ENCODE measurements at regions not wholly inside any gene's neighbourhood (a gene's known extent, or its start where the extent isn't known, plus 50 kb on each side); places are given as distances from the start of the nearest gene placed in this dataset.
"Not testable (repeated sequence)": the region's sequence is repeated elsewhere in the genome, so short reads cannot be mapped to it uniquely, and the experiment has no call there.

- POLR2A ChIA-PET: no interaction called here
- CTCF ChIA-PET: no interaction called here
- DNase-seq (ENCODE audit: low read depth, low spot score): no peak
- no peak for TF ChIP-seq CTCF (IDR thresholded peaks at IDR 0.05; ENCODE audit: insufficient read depth, low read length, missing control alignments)
- no peak overlapping the region for H3K4me3 ChIP-seq (ENCODE audit: low read depth, low read length)
These were observed 66.5 kb downstream of the DMP1 start for GRCh38 chr4:87716371-87717265.

GRCh38 chr4:87717276-87718031 is 67.4 kb downstream of the DMP1 start:
- POLR2A ChIA-PET: no interaction called here
- no peak overlapping the region for H3K4me3 ChIP-seq (ENCODE audit: low read depth, low read length)
- no peak for TF ChIP-seq CTCF (IDR thresholded peaks at IDR 0.05; ENCODE audit: insufficient read depth, low read length, missing control alignments)
- no peak for DNase-seq (ENCODE audit: low read depth, low spot score)
- CTCF ChIA-PET: interaction anchor here (1.0 kb wide), 1 partner anchor 120 kb away, joined by 3 read pairs; no protein-coding TSS in a partner anchor

- no peak for DNase-seq (ENCODE audit: low read depth, low spot score)
- CTCF ChIA-PET: interaction anchor here (1.0 kb wide), 2 partner anchors 120 to 131 kb away, joined by 3 read pairs; no protein-coding TSS in a partner anchor
These were observed 68.2 kb downstream of the DMP1 start for GRCh38 chr4:87718217-87718835.

GRCh38 chr4:87720094-87720691 is 70.1 kb downstream of the DMP1 start:
- no peak overlapping the region for H3K4me3 ChIP-seq (ENCODE audit: low read depth, low read length)
- TF ChIP-seq CTCF (IDR thresholded peaks at IDR 0.05; ENCODE audit: insufficient read depth, low read length, missing control alignments): no peak
- POLR2A ChIA-PET: no interaction called here
- CTCF ChIA-PET: interaction anchor here (1.0 kb wide), 1 partner anchor 101 kb away, joined by 3 read pairs; no protein-coding TSS in a partner anchor
- DNase-seq (ENCODE audit: low read depth, low spot score): no peak

More at GRCh38 chr4:87718217-87718835, 68.2 kb downstream of the DMP1 start:
- H3K4me3 ChIP-seq (ENCODE audit: low read depth, low read length): no peak overlapping the region
- no peak for TF ChIP-seq CTCF (IDR thresholded peaks at IDR 0.05; ENCODE audit: insufficient read depth, low read length, missing control alignments)
- POLR2A ChIA-PET: no interaction called here

GRCh38 chr4:87725287-87725686 is 74.1 kb upstream of the IBSP start:
- DNase-seq (ENCODE audit: low read depth, low spot score); H3K4me3 ChIP-seq (ENCODE audit: low read depth, low read length); CTCF ChIA-PET; POLR2A ChIA-PET: not testable (repeated sequence)

GRCh38 chr4:87732033-87732765 is 67.2 kb upstream of the IBSP start:
- no peak overlapping the region for H3K4me3 ChIP-seq (ENCODE audit: low read depth, low read length)
- no peak for DNase-seq (ENCODE audit: low read depth, low spot score)
- ChIA-PET POLR2A (no interaction called here), CTCF (no interaction called here)
- TF ChIP-seq CTCF (IDR thresholded peaks at IDR 0.05; ENCODE audit: insufficient read depth, low read length, missing control alignments): no peak

All from AG04449 (cell line).